NCI-H526 (cell line): ENCODE measurements at regions not wholly inside any gene's neighbourhood (a gene's known extent, or its start where the extent isn't known, plus 50 kb on each side); places are given as distances from the start of the nearest gene placed in this dataset.
"Not testable (repeated sequence)": the region's sequence is repeated elsewhere in the genome, so short reads cannot be mapped to it uniquely, and the experiment has no call there.

ENCODE experiments used
- DNase-seq, 2 experiments: peaks; one replicate each; lab custom pipeline; 2025; lab: John Stamatoyannopoulos, UW

- no peak for DNase-seq
These were observed 199.9 kb upstream of the SATB1 start for GRCh38 chr3:18625085-18625484.

- no peak for DNase-seq
These were observed 198.1 kb upstream of the SATB1 start for GRCh38 chr3:18623220-18623619.

GRCh38 chr3:18618723-18619122 lies 193.6 kb upstream of the SATB1 start:
- DNase-seq, result no peak

GRCh38 chr3:18611991-18612390 lies 186.9 kb upstream of the SATB1 start:
- DNase-seq, result no peak

- DNase-seq, result no peak
These were observed 184.0 kb upstream of the SATB1 start for GRCh38 chr3:18609187-18609586.

GRCh38 chr3:18597919-18598318 lies 172.8 kb upstream of the SATB1 start:
- DNase-seq, result no peak

- no peak for DNase-seq
These were observed 168.1 kb upstream of the SATB1 start for GRCh38 chr3:18593231-18593630.

GRCh38 chr3:18591120-18591519 lies 166.0 kb upstream of the SATB1 start:
- no peak for DNase-seq

GRCh38 chr3:18586076-18586475 lies 160.9 kb upstream of the SATB1 start:
- no peak for DNase-seq

GRCh38 chr3:18585004-18585968 lies 160.1 kb upstream of the SATB1 start:
- DNase-seq, result no peak

GRCh38 chr3:18580268-18580667 lies 155.1 kb upstream of the SATB1 start:
- DNase-seq, result no peak

GRCh38 chr3:18579661-18580060 lies 154.5 kb upstream of the SATB1 start:
- no peak for DNase-seq

- no peak for DNase-seq
These were observed 150.4 kb upstream of the SATB1 start for GRCh38 chr3:18575573-18575972.

- no peak for DNase-seq
These were observed 147.7 kb upstream of the SATB1 start for GRCh38 chr3:18572809-18573208.

- DNase-seq, result no peak
These were observed 142.2 kb upstream of the SATB1 start for GRCh38 chr3:18567293-18567692.

GRCh38 chr3:18562364-18563154 lies 137.4 kb upstream of the SATB1 start:
- DNase-seq, result no peak

GRCh38 chr3:18559331-18559842 lies 134.2 kb upstream of the SATB1 start:
- peak; percentile 44 to 65 for DNase-seq

GRCh38 chr3:18558507-18558906 lies 133.4 kb upstream of the SATB1 start:
- no peak for DNase-seq

- DNase-seq, result no peak
These were observed 132.1 kb upstream of the SATB1 start for GRCh38 chr3:18557216-18557615.

- no peak for DNase-seq
These were observed 131.5 kb upstream of the SATB1 start for GRCh38 chr3:18556503-18557135.

- DNase-seq, result no peak
These were observed 130.9 kb upstream of the SATB1 start for GRCh38 chr3:18556001-18556408.

GRCh38 chr3:18552579-18553105 lies 127.5 kb upstream of the SATB1 start:
- not testable (repeated sequence) for DNase-seq
